SK-N-MC (cell line): ENCODE measurements at regions not wholly inside any gene's neighbourhood (a gene's known extent, or its start where the extent isn't known, plus 50 kb on each side); places are given as distances from the start of the nearest gene placed in this dataset.

Source experiments
- EZH2 ChIP-seq: fragments of 200-600 bp; sonication (generic); IDR thresholded peaks from one replicate; pipeline ENCODE4 v1.6.1; 2017; ENCODE audit warnings: antibody characterized with exemption
- FOXP2 ChIP-seq: optimal IDR thresholded peaks from 2 replicates; pipeline ENCODE3; 2011; ENCODE audit warnings: mild to moderate bottlenecking, moderate library complexity; ENCODE audit not compliant: insufficient read depth; ENCODE audit errors: extremely low read length, control extremely low read depth
- POLR2AphosphoS5 ChIP-seq: IDR thresholded peaks from 2 replicates; pipeline ENCODE4 v1.6.1; 2012; ENCODE audit warnings: mild to moderate bottlenecking, low read depth, low read length, borderline replicate concordance

DNA sequence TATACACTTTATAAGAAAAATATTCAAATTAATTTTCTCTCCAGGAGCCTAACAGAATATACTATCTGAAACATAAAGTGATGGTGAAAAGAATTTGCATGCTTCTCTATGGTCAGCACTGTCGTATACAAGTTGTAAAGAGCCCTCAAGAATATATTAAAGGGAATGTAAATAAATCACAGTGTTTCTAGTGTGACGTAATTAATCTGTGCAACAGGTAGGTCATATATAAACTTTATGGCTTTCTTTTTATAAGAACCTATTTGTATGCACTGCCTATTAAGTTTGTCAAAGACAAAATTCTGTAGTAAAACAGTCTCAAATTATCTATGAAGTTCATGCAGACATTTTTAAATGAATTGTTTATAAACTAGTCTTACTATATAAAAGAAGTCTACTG, 347.9 kb upstream of the EYS start:
- TF ChIP-seq POLR2AphosphoS5 (no peak), EZH2 (no peak), FOXP2 (no peak)
